Nephron (organoid): ENCODE measurements at regions not wholly inside any gene's neighbourhood (a gene's known extent, or its start where the extent isn't known, plus 50 kb on each side); places are given as distances from the start of the nearest gene placed in this dataset.

Experiments used
- H3K27ac Mint-ChIP-seq, 3 experiments: 2 replicates each; pipeline ENCODE4 v1.8.0; 2020; ENCODE audit warnings: mixed read lengths in 3 of 3, mild to moderate bottlenecking in 2 of 3, moderate library complexity in 1 of 3
- H3K27me3 Mint-ChIP-seq: 2 replicates; pipeline ENCODE4 v1.8.0; 2021; ENCODE audit warnings: low read depth, mild to moderate bottlenecking, moderate library complexity, mixed read lengths
- H3K36me3 Mint-ChIP-seq: 2 replicates; pipeline ENCODE4 v1.8.0; 2020; ENCODE audit warnings: low read depth, mixed read lengths
- H3K4me1 Mint-ChIP-seq: 2 replicates; pipeline ENCODE4 v1.8.0; 2020; ENCODE audit warnings: mixed read lengths
- H3K4me3 Mint-ChIP-seq, 3 experiments: 2 replicates each; pipeline ENCODE4 v1.8.0; 2020; ENCODE audit warnings: mild to moderate bottlenecking in 3 of 3, mixed read lengths in 3 of 3, moderate library complexity in 2 of 3
- H3K9me3 Mint-ChIP-seq: 2 replicates; pipeline ENCODE4 v1.8.0; 2020; ENCODE audit warnings: mixed read lengths
- CTCF ChIP-seq, 3 experiments: fragments of 200-600 bp; sonication (generic); IDR thresholded peaks; one replicate each; pipeline ENCODE4 v1.5.0; 2021; ENCODE audit warnings: antibody characterized with exemption in 3 of 3; ENCODE audit not compliant: unreplicated experiment in 3 of 3

DNA sequence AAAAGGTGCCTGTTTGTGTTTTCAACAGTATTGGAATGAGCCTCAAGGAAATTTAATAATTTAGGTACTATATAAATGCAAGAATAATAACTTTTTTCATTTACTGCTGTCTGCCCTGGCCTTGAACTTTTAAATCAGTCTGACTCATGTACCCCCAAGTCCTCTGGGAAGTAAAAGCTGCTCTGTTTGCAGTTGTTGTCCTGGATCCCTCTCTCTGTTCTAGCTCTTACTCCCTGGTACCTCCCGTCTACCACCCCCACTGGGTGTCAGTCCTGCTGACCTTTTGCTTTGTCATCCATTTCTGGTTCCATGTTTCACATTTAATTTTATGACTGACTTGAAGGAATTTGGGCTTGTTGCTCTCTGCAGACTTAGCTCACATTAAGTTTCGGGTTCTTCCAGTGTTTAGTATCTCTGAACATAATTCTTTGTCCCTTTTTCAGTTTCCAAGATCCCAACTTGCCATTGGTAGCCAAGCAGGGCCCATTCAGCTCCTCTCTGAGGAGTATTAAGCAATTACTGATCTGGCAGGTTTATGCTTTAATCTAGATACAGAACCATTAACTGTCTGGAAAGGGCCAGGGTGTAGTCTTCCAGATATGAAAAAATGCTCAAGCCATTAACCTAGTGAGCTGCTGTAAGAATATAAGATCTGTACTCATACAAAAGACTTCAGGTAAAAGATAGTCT, 208.7 kb upstream of the FAM3C start:
- H3K9me3 Mint-ChIP-seq = peaks cover 3% of the 10 kb centered on the region
- H3K27me3 Mint-ChIP-seq = no peaks in the 10 kb centered on the region
- TF ChIP-seq CTCF (IDR thresholded peaks at IDR 0.05; ENCODE audit: unreplicated experiment in 3 of 3) = no peak
- H3K27ac Mint-ChIP-seq = peak overlapping the region; percentile 20 to 68 (median 20)
- peaks cover 18% of the 10 kb centered on the region for H3K4me1 Mint-ChIP-seq
- no peaks in the 10 kb centered on the region for H3K36me3 Mint-ChIP-seq
- no peak overlapping the region for H3K4me3 Mint-ChIP-seq

DNA sequence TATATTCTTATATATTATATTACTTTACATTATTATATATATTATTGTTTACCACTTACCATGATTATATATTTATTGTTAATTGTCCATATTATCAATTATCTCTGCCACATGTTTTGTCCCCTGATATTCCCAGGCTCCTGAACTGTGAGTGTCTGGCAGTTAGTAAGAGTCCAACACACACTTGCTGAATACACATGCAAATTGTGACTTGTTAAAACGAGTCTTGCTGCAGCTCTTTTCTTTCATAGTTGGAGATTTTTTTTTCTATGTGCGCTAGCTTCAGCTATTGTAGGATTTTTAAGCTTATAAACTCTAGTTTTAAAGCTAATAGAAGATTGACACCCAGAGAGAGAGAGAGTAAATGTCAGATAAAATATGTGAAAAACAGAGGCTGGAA, 207.8 kb upstream of the FAM3C start:
- Mint-ChIP-seq H3K4me3 (no peak overlapping the region), H3K36me3 (no peaks in the 10 kb centered on the region), H3K9me3 (peaks cover 3% of the 10 kb centered on the region), H3K27ac (peak overlapping the region in 1 of 3 experiments; percentile 49), H3K4me1 (peaks cover 17% of the 10 kb centered on the region), H3K27me3 (no peaks in the 10 kb centered on the region)
- no peak for TF ChIP-seq CTCF (IDR thresholded peaks at IDR 0.05; ENCODE audit: unreplicated experiment in 3 of 3)

DNA sequence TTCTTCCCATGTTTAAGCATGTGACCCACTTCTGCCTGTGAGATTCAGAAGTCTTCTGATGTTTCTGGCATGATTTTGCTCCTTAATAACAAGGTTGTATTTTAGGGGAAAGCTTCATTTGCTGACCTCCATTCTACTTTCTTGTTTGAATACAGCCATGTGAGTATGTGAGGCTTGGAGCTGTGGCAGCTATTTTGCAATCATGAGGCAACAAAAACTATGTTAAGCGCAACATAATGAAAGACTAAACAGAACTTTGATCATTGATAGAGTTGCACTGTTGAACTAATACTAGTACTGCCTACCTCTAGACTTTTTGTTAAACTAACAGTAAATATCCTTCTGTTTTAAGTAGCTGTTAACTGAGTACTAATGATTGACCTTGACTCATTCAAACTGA, 203.8 kb upstream of the FAM3C start:
- TF ChIP-seq CTCF (IDR thresholded peaks at IDR 0.05; ENCODE audit: unreplicated experiment in 3 of 3) = no peak
- Mint-ChIP-seq H3K9me3 (peaks cover 9% of the 10 kb centered on the region), H3K27me3 (no peaks in the 10 kb centered on the region), H3K36me3 (no peaks in the 10 kb centered on the region), H3K27ac (no peak overlapping the region), H3K4me1 (peaks cover 10% of the 10 kb centered on the region), H3K4me3 (no peak overlapping the region)

- Mint-ChIP-seq H3K4me3 (no peak overlapping the region), H3K27me3 (no peaks in the 10 kb centered on the region), H3K36me3 (no peaks in the 10 kb centered on the region), H3K27ac (peak overlapping the region in 1 of 3 experiments; percentile 38), H3K4me1 (no peaks in the 10 kb centered on the region), H3K9me3 (peaks cover 12% of the 10 kb centered on the region)
- TF ChIP-seq CTCF (IDR thresholded peaks at IDR 0.05; ENCODE audit: unreplicated experiment in 3 of 3) = no peak
These were observed 199.9 kb upstream of the FAM3C start for GRCh38 chr7:121595758-121596696.

DNA sequence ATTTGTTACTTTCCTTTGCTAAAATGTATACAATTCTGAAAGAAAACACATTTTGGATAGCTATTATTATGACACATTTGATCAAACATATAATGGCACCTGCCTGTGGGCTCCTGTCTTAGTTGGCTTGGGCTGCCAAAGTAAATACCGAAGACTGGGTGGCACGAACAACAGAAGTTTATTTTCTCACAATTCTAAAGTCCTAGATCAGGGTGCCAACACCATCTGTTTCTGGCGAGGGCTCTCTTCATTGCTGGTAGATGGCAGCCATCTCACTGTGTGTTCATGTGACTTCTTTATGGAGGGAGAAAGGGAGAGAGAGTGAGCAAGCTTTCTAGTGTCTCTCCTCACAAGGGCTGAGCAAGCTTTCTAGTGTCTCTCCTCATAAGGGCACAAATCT, 195.8 kb upstream of the FAM3C start:
- H3K27ac Mint-ChIP-seq = no peak overlapping the region
- H3K4me3 Mint-ChIP-seq = no peak overlapping the region
- H3K4me1 Mint-ChIP-seq = no peaks in the 10 kb centered on the region
- H3K9me3 Mint-ChIP-seq = peaks cover 8% of the 10 kb centered on the region
- H3K36me3 Mint-ChIP-seq = no peaks in the 10 kb centered on the region
- no peaks in the 10 kb centered on the region for H3K27me3 Mint-ChIP-seq
- no peak for TF ChIP-seq CTCF (IDR thresholded peaks at IDR 0.05; ENCODE audit: unreplicated experiment in 3 of 3)
